ENCODE measurements at regions not wholly inside any gene's neighbourhood (a gene's known extent, or its start where the extent isn't known, plus 50 kb on each side); places are given as distances from the start of the nearest gene placed in this dataset.

DNA sequence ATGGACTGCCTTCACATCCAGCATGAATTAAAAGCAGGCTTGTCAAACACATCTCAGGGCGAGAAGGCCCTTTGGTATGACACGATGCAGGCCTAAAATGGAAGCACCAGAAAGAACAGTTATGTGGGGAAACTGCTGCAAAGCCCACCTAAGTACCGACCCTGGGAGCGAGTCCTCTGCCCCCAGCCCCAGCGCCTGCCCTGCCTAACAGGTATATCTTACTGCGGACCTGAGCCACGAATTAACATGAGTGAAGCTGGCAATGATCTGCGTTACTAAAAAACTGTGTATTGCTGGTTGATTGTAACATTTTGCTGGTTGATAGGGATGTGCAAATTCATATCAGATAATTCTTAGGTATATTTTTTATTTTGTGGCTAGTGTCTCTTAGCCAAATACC, 441.5 kb downstream of the ZNF516 start:
- peaks cover 0 to 5% (median 0%) of the 10 kb centered on the region in 3 donors for H3K4me1 ChIP-seq (ENCODE audit: control insufficient read depth in 2 of 3, insufficient read depth in 2 of 3, low read depth in 1 of 3, low read length in 3 of 3)
- no peaks in the 10 kb centered on the region for H3K36me3 ChIP-seq (ENCODE audit: control insufficient read depth in 2 of 3, insufficient read depth in 3 of 3, low read length in 3 of 3)
- peaks cover 2% of the 10 kb centered on the region for H3K27me3 ChIP-seq (ENCODE audit: control insufficient read depth, insufficient read depth, low read length)
- TF ChIP-seq, protein P1, sequence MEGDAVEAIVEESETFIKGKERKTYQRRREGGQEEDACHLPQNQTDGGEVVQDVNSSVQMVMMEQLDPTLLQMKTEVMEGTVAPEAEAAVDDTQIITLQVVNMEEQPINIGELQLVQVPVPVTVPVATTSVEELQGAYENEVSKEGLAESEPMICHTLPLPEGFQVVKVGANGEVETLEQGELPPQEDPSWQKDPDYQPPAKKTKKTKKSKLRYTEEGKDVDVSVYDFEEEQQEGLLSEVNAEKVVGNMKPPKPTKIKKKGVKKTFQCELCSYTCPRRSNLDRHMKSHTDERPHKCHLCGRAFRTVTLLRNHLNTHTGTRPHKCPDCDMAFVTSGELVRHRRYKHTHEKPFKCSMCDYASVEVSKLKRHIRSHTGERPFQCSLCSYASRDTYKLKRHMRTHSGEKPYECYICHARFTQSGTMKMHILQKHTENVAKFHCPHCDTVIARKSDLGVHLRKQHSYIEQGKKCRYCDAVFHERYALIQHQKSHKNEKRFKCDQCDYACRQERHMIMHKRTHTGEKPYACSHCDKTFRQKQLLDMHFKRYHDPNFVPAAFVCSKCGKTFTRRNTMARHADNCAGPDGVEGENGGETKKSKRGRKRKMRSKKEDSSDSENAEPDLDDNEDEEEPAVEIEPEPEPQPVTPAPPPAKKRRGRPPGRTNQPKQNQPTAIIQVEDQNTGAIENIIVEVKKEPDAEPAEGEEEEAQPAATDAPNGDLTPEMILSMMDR (IDR thresholded peaks at IDR 0.05; ENCODE audit: borderline replicate concordance, extremely low read depth, insufficient read depth): no peak
- no peak overlapping the region for H3K9ac ChIP-seq (ENCODE audit: low read length in 3 of 3)
- DNase-seq (no peak), FAIRE-seq (no peak)
- no peaks in the 10 kb centered on the region for H3K9me3 ChIP-seq (ENCODE audit: control insufficient read depth in 2 of 3, insufficient read depth in 1 of 3, low read length in 3 of 3)
- H3K27ac ChIP-seq (ENCODE audit: low read depth in 2 of 2, low read length in 2 of 2): no peak overlapping the region
- H3K4me3 ChIP-seq (ENCODE audit: low read length in 3 of 3): no peak overlapping the region
- intact Hi-C loops (cut with DNase I): no loop called here

DNA sequence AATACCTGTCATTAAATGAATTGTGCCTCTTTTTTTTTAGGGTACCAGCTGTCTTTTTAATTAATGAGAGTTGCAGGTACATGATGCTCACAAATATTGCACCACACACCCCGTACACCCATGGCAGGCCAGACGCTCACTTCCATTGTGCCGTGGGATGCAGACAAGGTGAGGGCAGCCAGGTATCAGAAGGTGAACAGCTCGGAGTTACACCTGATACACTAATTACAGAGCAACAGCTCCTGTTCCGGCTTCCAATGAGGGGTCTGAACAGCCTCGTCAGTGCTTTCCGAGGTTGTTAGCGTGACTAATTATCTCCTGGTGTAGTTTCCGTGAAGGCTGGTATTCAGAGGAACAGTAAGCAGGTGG, 442.8 kb downstream of the ZNF516 start:
- FAIRE-seq: no peak

DNA sequence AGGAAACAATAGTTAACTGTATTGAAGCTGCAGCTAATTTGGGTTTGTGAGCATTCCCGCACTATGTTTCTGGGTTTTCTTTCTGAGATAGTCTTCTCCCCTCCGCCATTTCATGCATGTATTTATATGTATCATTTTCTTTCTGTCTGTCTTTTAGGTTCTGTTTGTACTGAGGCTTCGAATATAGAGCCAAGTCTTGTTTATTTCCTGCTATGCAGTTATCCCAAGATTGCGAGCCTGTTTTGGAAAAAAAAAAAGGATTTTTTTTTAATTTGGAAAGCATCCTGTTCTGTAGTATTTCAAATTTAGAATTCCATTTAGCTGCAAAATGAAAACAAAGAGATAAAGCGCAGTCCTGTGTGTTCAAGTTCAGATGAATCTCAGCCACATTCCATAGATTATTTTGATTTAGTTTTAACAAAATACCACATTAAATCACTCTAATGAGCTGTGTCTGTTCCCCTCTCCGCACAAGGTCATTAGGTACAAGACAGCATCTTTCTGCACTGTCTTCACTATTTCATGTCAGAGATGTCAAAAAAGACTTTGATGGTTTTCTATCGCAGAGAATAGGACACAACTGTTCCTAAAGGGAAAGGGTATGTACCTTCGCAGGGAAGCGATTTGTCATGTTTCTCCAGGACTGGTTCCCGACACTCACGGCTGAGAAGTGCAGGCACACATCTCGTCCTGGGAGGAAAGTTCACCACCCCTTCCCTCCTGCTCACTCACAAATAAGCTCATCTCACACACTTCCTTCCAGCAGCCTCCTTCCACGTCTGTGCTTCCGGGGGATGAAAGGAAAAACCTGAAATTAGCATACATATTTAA, 443.4 kb downstream of the ZNF516 start:
- H3K27ac ChIP-seq (ENCODE audit: low read depth in 2 of 2, low read length in 2 of 2): no peak overlapping the region
- H3K9ac ChIP-seq (ENCODE audit: low read length in 3 of 3): no peak overlapping the region
- peaks cover 0 to 5% (median 0%) of the 10 kb centered on the region in 3 donors for H3K4me1 ChIP-seq (ENCODE audit: control insufficient read depth in 2 of 3, insufficient read depth in 2 of 3, low read depth in 1 of 3, low read length in 3 of 3)
- intact Hi-C loops (cut with DNase I): no loop called here
- peak overlapping the region in 2 of 3 donors; percentile 6 to 14 for H3K4me3 ChIP-seq (ENCODE audit: low read length in 3 of 3)
- H3K27me3 ChIP-seq (ENCODE audit: control insufficient read depth, insufficient read depth, low read length): peaks cover 2% of the 10 kb centered on the region
- TF ChIP-seq, protein P1 (IDR thresholded peaks at IDR 0.05; ENCODE audit: borderline replicate concordance, extremely low read depth, insufficient read depth): no peak
- no peaks in the 10 kb centered on the region for H3K9me3 ChIP-seq (ENCODE audit: control insufficient read depth in 2 of 3, insufficient read depth in 1 of 3, low read length in 3 of 3)
- DNase-seq (peak in 2 of 5 donors; percentile 17 to 26), FAIRE-seq (no peak)
- no peaks in the 10 kb centered on the region for H3K36me3 ChIP-seq (ENCODE audit: control insufficient read depth in 2 of 3, insufficient read depth in 3 of 3, low read length in 3 of 3)

More for the DNA sequence above, 442.8 kb downstream of the ZNF516 start:
- Histone ChIP-seq H3K27ac (ENCODE audit: low read depth in 2 of 2, low read length in 2 of 2) (no peak overlapping the region), H3K36me3 (ENCODE audit: control insufficient read depth in 2 of 3, insufficient read depth in 3 of 3, low read length in 3 of 3) (no peaks in the 10 kb centered on the region), H3K4me3 (ENCODE audit: low read length in 3 of 3) (no peak overlapping the region), H3K9me3 (ENCODE audit: control insufficient read depth in 2 of 3, insufficient read depth in 1 of 3, low read length in 3 of 3) (no peaks in the 10 kb centered on the region), H3K9ac (ENCODE audit: low read length in 3 of 3) (no peak overlapping the region), H3K4me1 (ENCODE audit: control insufficient read depth in 2 of 3, insufficient read depth in 2 of 3, low read depth in 1 of 3, low read length in 3 of 3) (peaks cover 0 to 5% (median 0%) of the 10 kb centered on the region in 3 donors), H3K27me3 (ENCODE audit: control insufficient read depth, insufficient read depth, low read length) (peaks cover 2% of the 10 kb centered on the region)
- peak in 2 of 5 donors; percentile 9 to 13 for DNase-seq
- TF ChIP-seq, protein P1 (IDR thresholded peaks at IDR 0.05; ENCODE audit: borderline replicate concordance, extremely low read depth, insufficient read depth): no peak
- intact Hi-C loops (cut with DNase I): no loop called here

Data from kidney (tissue), 13 donors.